ENCODE measurements at regions not wholly inside any gene's neighbourhood (a gene's known extent, or its start where the extent isn't known, plus 50 kb on each side); places are given as distances from the start of the nearest gene placed in this dataset.
"Not testable (repeated sequence)": the region's sequence is repeated elsewhere in the genome, so short reads cannot be mapped to it uniquely, and the experiment has no call there.

DNA sequence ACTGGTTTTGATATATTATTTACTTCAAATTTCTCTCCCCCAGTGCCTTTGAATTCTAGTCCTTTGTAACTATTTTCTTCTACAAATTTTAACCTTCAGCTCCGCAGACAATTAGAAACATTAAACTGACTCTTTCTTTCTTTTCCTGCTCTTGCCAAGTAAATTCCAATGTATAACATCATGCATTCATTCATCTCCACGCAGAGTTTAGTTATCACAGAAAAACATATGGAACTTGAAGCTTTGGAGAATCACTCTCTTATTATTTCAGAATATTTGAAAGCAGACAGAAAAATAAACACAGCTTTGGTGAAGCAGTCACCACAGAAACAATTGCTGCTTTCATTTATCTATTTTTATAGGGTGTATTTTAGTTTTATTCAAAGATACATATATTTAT lies 778.7 kb upstream of the CDH8 start:
- peak in 1 of 3 donors; percentile 17 for DNase-seq

GRCh38 chr16:62805221-62805857 lies 769.1 kb upstream of the CDH8 start:
- no peak for DNase-seq

- DNase-seq: no peak
Observed at GRCh38 chr16:62794724-62795123, 758.5 kb upstream of the CDH8 start.

DNA sequence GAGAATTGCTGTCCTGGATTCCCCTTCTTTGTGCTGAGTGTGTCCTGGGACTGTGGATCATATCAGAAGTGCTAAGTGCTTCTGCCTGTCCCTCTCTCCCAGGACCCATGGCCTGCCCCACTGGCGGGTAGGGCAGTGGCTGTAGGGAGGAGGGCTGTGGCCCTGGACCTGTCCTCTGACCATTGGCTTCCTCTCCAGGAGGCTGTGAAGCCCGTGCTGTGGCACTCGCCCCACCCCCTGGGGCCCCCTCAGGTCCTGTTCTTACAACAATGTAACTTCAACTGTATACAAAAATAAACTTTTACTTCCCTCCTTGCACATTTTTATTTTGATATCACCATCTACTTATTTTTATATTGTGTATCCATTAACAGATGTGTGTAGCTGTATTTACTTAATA lies 743.8 kb upstream of the CDH8 start:
- not testable (repeated sequence) for DNase-seq

DNA sequence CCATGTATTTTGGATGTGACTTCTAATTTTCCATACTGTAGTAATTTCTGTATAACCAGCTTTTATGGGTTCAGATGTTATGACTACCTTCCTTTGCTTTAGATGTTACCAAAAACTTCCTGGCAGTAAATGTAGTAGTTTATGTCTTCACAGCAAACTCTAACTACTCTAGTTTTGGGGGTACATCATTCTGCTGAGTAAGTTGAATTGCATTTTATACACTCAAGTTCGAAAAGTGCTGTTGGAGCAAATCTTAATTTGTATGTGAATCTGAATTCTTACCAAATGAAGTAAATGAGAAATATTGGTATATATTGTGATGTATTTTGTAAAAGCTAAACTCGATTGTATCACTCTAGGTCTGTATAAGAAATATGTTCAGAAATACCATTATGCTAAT lies 728.3 kb upstream of the CDH8 start:
- no peak for DNase-seq

- DNase-seq: no peak
Observed at GRCh38 chr16:62760398-62760797, 724.2 kb upstream of the CDH8 start.

DNA sequence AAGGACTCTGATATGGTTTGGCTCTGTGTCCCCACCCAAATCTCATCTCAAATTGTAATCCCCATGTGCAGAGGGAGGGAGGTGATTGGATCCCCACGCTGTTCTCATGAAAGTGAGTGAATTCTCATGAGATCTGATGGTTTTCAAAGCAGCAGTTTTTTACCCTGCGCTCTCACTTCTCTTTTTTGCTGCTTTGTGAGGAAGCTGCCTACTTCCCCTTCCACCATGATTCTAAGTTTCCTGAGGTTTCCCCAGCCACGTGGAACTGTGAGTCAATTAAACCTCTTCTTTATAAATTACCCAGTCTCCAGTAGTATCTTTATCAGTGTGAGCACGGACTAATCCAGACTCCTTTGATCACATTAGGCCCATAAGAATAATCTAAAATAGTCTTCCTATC lies 719.7 kb upstream of the CDH8 start:
- DNase-seq: no peak

GRCh38 chr16:62752854-62753253 lies 716.6 kb upstream of the CDH8 start:
- DNase-seq: no peak

- no peak for DNase-seq
Observed at GRCh38 chr16:62751218-62751617, 715.0 kb upstream of the CDH8 start.

DNA sequence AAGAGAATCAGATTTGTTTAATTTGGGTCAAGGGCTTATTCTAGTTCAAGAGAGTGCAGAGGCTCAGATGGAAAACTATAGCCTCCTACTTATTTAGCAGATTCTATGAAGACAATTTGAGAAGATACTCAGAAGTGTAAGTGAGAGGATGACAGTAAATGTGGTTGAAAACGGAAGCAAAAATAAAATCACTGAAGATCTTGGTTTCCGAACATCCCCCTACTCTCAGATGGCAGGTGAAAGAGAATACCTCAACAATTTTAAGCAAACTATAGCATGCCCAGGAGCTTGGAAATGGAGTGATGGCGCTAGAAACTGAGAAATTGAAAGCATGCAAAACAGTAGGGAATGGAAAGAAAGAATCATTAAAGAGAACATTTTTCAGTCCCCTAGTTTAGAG lies 705.5 kb upstream of the CDH8 start:
- no peak for DNase-seq

- no peak for DNase-seq
Observed at GRCh38 chr16:62738666-62739460, 702.6 kb upstream of the CDH8 start.

DNA sequence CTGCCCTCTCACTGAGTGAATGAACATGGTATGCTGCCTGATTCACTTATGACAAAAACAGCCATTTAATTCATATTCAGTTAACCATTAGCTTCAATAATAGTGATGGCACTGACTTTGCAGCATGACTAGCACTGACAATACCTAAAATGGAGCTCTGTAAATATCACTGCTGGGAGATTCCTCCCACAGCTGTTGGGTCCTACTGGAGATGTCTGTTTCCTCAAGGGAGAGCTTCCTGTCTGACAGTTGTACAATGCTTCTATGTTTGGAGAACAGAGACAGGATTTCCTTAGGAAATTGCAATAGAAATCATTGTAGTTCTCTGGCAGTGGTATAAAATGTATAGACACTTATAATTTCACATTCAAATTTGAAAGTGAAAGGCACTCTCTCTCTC lies 695.9 kb upstream of the CDH8 start:
- DNase-seq: peak in 1 of 3 donors; percentile 7

GRCh38 chr16:62724670-62725269 lies 688.5 kb upstream of the CDH8 start:
- DNase-seq: not testable (repeated sequence)

DNA sequence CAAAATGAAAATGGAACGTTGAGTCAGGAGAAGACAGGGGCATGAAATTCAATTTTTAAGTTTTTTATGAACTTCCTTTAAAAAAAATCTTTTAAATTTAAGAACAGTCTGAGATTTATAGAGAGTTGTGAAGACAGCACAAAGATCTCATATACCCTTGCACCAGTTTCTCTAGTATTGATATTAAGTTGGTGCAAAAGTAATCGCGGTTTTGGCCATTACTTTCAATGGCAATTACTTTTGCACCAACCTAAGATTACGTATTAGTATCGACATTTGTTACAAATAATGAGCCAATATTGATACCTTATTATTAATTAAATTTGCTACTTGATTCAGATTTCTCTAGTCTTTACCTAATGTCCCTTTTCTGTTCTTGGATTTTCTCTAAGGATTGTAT lies 684.4 kb upstream of the CDH8 start:
- no peak for DNase-seq

DNA sequence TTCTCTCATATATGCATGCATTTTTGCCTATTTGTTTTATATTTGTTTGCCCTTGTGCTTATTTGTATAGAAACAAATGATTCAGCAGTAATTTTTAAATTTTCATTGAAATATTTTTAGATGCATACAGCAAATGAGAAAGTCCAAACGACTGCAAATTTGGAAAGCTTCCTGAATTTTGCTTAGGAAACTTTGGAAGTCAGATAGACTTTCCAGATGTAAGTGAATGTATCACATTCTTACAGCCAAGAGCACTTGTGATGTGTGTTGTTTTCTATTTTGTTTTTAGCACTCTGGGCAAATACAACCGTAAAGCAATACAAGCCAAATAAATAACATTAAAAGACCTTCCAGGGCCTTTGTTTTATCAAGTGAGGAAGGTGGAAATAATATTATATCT lies 680.8 kb upstream of the CDH8 start:
- peak; percentile 6 to 41 (median 12) for DNase-seq

- DNase-seq: no peak
Observed at GRCh38 chr16:62715701-62716100, 679.5 kb upstream of the CDH8 start.

GRCh38 chr16:62712566-62712965 lies 676.3 kb upstream of the CDH8 start:
- DNase-seq: peak in 1 of 3 donors; percentile 31

- DNase-seq: no peak
Observed at GRCh38 chr16:62711797-62712196, 675.6 kb upstream of the CDH8 start.

DNA sequence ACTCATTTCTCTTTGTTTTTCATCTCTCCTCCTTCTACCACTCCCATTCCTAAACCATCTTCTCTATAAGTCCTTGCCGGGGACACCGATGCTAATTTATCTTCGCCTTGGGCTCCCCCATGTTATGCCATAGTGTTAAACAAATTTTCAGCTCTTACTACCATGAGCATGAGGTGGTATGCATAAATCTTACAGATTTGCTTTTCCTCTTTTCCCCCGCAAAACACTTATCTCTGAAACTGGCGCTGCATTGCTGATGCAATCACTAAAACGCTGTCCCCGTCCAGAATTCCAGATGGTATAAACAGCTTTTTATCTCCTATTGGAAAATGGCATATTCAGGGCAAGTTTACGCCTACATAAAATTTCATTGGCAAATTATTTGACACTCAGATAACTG lies 673.6 kb upstream of the CDH8 start:
- DNase-seq: no peak

DNA sequence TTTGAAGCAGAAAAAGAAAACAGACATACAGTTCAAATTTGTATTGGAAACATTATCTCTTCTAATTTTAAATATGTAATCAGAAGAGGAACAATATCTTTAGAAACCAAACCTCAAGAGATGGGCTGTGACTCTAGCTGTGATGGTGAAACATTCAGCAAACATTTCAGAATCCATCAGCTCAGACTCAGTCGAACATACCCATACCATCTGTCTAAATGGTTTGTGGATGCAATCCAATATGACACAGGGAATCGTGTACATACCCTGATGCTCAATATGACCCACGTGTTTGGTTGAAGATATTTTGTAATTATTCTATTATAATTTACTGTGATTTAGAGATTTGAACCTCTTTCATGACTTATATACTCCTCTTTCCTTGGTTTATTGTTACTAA lies 665.2 kb upstream of the CDH8 start:
- DNase-seq: no peak

GRCh38 chr16:62700426-62701294 lies 664.4 kb upstream of the CDH8 start:
- no peak for DNase-seq

- DNase-seq: no peak
Observed at GRCh38 chr16:62692685-62693084, 656.4 kb upstream of the CDH8 start.

Measured in muscle of back (tissue), 3 donors.